NCI-H1105 (cell line): ENCODE measurements at regions not wholly inside any gene's neighbourhood (a gene's known extent, or its start where the extent isn't known, plus 50 kb on each side); places are given as distances from the start of the nearest gene placed in this dataset.
A peak's percentile ranks its signal among the peaks of the same experiment; 100 is the strongest.
"Not testable (repeated sequence)": the region's sequence is repeated elsewhere in the genome, so short reads cannot be mapped to it uniquely, and the experiment has no call there.

Experiments used
- DNase-seq: peaks from one replicate; lab custom pipeline; 2025; lab: John Stamatoyannopoulos, UW

GRCh38 chr3:33919312-33920120 lies 121.1 kb downstream of the PDCD6IP start:
- no peak for DNase-seq

GRCh38 chr3:33920511-33920910 lies 122.1 kb downstream of the PDCD6IP start:
- no peak for DNase-seq

- DNase-seq = no peak
Observed at GRCh38 chr3:33921608-33922007, 123.2 kb downstream of the PDCD6IP start.

- no peak for DNase-seq
Observed at GRCh38 chr3:33926998-33927605, 128.7 kb downstream of the PDCD6IP start.

- no peak for DNase-seq
Observed at GRCh38 chr3:33929813-33930212, 131.4 kb downstream of the PDCD6IP start.

GRCh38 chr3:33931512-33931911 lies 133.1 kb downstream of the PDCD6IP start:
- DNase-seq = no peak

GRCh38 chr3:33932010-33932764 lies 133.8 kb downstream of the PDCD6IP start:
- DNase-seq = no peak

- no peak for DNase-seq
Observed at GRCh38 chr3:33936171-33936920, 137.9 kb downstream of the PDCD6IP start.

- no peak for DNase-seq
Observed at GRCh38 chr3:33936921-33937525, 138.6 kb downstream of the PDCD6IP start.

- DNase-seq = no peak
Observed at GRCh38 chr3:33937628-33938027, 139.2 kb downstream of the PDCD6IP start.

GRCh38 chr3:33940149-33940548 lies 141.7 kb downstream of the PDCD6IP start:
- DNase-seq = no peak

- DNase-seq = no peak
Observed at GRCh38 chr3:33940736-33941135, 142.3 kb downstream of the PDCD6IP start.

GRCh38 chr3:33941804-33942203 lies 143.4 kb downstream of the PDCD6IP start:
- DNase-seq = no peak

GRCh38 chr3:33942483-33943150 lies 144.2 kb downstream of the PDCD6IP start:
- DNase-seq = no peak

GRCh38 chr3:33943277-33943676 lies 144.8 kb downstream of the PDCD6IP start:
- DNase-seq = no peak

- DNase-seq = not testable (repeated sequence)
Observed at GRCh38 chr3:33946612-33947011, 148.2 kb downstream of the PDCD6IP start.

GRCh38 chr3:33947272-33948195 lies 149.1 kb downstream of the PDCD6IP start:
- DNase-seq = no peak

GRCh38 chr3:33949074-33949473 lies 150.6 kb downstream of the PDCD6IP start:
- no peak for DNase-seq

- DNase-seq = peak; percentile 9
Observed at GRCh38 chr3:33954956-33955355, 156.5 kb downstream of the PDCD6IP start.

GRCh38 chr3:33956206-33956605 lies 157.8 kb downstream of the PDCD6IP start:
- no peak for DNase-seq
